GM18909 (cell line): ENCODE measurements at regions not wholly inside any gene's neighbourhood (a gene's known extent, or its start where the extent isn't known, plus 50 kb on each side); places are given as distances from the start of the nearest gene placed in this dataset.

Experiments
- ATAC-seq: cut with Tn5 transposase; IDR thresholded peaks from one replicate; pipeline ENCODE4 v1.9.1; 2021; ENCODE audit warnings: mild to moderate bottlenecking; ENCODE audit not compliant: unreplicated experiment, poor library complexity

- ATAC-seq = no peak
These were observed 84.5 kb upstream of the GPR26 start for GRCh38 chr10:123581656-123582055.

DNA sequence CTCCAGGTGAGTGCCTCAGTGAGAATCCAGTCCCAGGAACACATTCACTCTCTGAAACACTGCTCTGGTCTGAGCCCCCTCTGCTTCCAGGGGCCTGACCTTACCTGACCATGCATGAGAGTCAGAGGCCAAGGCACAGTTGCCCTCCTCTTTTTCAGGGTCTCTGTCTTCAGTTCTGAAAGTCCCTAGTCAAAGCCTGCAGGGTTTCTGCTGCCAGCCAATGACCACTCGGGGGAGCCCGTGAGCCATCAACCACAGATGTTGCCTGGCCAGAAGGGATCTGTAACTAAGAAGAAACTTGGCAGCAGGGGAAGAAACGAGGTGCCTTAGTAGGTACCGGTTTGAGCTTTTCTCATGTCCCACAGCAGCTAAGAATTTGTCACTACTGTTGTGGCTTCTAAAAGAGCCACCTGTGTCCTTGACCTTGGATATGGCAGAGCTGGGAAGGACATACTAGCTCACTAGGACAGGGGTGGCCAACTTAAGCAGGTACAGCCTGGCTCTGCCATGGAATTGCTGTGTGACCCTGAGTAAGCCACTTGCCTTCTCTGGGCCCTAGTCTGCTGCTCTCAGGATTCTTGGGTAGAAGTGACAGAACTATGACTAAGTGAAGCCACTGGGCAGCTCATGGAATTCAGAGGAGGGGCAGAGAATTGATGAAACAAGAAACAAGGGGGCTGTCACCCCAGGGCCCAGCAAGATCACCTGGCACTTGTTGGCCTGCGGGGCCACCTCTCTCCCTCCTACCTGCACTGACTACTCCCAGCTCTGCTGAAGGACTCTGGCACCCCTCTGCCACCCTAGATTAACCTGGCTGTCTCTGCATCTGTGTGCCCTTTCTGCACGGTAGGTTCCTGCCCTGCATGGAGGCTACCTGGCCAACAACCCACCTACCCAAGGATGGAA, 83.8 kb upstream of the GPR26 start:
- ATAC-seq = no peak

- ATAC-seq = no peak
These were observed 82.3 kb upstream of the GPR26 start for GRCh38 chr10:123583639-123584418.

DNA sequence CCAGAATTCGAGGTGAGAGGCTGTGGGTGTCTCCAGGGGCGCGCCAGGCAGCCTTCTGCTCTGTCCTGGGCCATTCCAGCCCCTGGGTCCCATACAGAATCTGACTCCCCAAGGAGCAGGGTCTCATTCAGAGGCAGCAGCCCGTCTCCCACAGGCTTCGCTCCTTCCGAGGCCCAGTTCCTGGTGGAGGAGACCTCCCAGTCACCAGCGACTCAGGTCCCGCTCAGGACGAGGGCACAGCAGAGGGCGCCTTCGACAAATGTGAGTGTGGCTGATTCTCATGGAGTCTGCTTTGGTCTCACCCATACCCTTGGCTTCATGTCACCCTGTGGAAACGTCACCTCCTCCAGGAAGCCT, 81.8 kb upstream of the GPR26 start:
- ATAC-seq = no peak

GRCh38 chr10:123585477-123586445, 80.4 kb upstream of the GPR26 start:
- ATAC-seq = no peak

- ATAC-seq = no peak
These were observed 79.0 kb upstream of the GPR26 start for GRCh38 chr10:123587110-123587509.

DNA sequence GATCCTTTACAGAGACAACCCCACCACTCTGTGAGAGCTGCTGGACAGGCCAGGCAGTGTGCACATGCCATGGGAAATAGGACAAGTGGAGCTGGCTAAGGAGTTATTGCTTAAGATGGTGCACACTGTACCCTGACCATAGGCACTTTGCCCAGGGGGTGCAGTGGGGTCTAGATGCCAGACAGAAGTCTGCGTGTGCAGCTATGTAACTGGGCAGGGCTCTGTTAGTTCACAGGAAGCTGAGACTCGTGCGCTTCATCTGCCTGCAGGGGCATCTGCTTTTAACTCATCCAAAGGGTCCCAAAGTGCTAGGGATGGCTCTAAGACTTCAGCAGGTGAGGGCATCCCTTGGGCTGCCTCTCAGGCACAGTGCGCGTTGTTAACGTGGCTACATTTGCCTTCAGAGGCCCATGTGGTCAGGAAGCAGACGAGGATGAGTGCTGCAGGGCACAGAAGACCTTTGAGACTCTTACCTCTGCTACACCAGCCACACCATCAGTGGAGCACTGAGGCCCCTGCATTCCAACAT, 77.7 kb upstream of the GPR26 start:
- no peak for ATAC-seq

DNA sequence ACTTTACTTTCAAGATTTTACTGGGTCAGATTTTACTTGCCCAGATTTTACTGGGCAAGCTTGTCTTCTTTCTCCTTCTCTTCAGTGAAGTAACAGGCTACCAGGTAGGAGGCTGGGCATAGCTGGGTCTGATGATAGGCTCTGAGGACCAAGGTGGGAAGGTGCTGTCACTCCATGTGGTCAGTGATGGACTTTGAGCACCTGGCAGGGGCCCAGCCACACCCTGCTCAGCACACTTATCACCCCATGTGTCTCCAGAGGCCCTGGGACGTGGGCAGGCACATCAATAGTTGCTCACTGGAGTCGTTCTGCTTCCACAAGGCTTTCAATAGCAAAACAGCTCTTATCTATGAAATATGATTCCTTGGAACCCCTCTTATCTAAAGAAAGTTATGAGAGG, 70.5 kb upstream of the GPR26 start:
- ATAC-seq = no peak

DNA sequence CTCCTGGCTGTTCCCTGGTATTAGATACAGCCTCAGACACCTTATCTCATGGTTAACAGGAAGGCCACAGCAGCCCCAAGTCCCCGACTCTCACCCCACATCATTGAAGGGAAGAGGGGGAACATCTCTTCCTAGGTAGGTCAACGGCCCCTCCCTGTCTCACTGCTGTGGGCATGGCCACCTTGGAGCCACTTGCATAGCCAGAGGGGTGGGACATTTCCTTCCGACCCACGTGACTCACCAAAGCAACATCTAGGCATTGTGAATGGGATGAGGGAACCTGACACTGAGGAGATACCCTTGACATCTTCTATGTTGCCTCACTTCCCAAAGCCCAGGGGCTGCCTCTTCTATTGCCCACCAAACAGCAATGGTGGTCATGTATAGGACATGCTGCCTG, 68.5 kb upstream of the GPR26 start:
- no peak for ATAC-seq

- ATAC-seq = no peak
These were observed 66.7 kb upstream of the GPR26 start for GRCh38 chr10:123599366-123599849.

DNA sequence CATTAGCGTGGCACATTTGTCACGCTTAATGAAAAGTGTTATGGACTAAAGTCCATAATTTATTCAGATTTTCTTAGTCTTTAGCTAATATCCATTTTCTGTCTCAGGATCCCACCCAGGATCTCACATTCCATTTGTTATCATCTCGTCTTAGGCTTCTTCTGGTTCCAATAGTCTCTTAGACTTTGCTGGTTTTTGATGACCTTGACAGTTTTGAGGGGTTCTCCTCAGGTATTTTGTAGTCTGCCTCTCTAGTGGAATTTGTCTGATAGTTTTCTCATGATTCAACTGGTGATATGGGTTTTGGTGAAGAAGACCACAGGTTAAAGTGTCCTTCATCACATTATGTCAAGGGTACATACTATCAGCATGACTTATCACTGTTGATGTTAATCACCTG, 66.0 kb upstream of the GPR26 start:
- ATAC-seq = no peak

DNA sequence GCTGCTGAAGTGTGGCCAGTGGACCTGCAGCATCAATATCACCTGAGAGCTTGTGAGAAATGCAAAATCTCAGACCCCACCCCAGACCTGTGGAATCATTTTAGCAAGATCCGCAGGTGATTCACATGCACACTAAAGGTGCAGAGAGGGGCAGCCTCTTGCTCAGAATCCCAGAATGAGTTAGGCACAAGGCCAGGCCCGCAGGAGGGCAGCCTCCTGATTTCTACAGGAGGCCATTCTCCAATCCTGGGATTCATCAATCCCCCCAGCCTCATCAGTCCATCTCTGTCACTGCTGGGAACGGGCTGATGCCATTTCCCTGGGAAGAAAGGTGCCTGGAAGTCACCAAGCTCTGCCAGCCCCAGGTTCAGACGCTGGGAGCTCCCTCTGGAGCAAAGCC, 63.0 kb upstream of the GPR26 start:
- no peak for ATAC-seq

DNA sequence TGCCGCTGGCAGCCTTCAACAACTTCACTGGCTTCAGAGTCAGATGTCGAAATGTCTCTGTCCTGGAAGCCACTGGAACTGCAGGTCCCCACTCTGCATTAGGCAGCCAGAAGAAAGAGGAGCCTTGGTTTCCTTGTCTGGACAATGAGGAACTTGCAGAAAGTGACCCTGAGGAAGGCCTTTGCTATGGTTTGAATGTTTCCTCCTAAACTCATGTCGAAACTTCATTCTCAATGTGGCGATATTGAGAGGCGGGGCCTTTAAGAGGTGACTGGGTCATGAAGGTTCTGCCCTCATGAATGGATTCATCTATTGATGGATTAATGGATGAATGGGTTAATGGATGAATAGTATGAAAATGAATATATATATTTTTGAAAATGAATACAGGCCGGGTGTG, 61.6 kb upstream of the GPR26 start:
- no peak for ATAC-seq

DNA sequence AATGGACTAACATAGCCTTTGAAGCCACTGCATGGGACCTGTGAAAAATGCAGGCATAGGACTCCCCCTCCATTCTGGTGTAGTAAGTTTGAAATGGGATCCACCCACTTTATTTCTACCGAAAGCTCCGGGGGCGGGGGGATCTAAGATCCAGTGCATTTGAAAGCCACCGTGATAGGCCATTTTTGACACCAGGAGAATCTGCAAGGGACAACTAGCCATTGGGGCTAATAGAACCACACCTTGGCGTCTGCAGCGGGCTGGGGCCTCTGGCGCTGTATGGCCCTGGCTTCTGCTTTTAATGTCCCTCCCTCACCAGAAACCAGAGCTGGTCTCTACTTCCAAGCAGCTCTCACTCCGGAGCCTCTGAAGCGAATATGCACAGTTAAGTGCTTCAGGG, 60.1 kb upstream of the GPR26 start:
- ATAC-seq = no peak

DNA sequence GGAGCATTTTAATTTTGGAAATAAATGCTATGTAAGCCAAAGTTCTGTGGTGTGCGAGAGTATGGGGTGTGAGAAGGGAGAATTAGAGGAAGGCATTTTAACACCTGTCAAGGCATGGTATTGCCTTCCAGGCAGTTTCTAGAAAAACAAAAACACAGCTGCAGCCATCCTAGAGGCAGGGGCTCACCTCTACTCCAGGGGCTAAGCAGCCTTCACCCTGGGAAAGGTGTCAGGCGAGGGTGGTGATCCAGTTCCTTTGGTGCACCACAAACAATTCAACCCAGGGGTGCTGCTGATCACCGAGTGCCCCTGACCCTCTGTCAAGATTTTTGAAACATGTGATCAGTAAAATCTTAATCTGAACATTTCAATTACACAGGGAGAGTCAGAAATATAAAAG, 59.2 kb upstream of the GPR26 start:
- ATAC-seq = no peak

- no peak for ATAC-seq
These were observed 58.8 kb upstream of the GPR26 start for GRCh38 chr10:123607386-123607785.

- ATAC-seq = no peak
These were observed 58.1 kb upstream of the GPR26 start for GRCh38 chr10:123608047-123608446.

- no peak for ATAC-seq
These were observed 54.9 kb upstream of the GPR26 start for GRCh38 chr10:123611243-123611642.

DNA sequence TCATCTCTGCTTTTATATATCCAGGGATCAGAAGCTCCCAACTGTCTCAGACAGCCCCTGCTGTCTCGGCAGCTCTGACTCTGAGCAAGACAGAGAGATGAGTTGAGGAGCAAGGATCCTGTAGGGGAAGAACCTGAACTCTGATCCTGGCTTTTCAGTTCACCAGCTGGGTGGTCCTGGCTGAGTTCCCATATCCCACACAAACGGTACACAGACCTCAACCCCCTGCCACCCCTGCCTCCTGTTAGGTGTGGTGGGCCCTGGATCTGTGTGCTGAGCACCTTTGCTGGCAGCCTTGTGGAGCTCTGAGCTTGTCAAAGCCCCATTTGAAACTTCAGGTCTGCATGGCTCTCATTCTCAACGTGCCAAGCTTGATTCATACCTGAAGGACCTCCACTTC, 54.3 kb upstream of the GPR26 start:
- no peak for ATAC-seq

DNA sequence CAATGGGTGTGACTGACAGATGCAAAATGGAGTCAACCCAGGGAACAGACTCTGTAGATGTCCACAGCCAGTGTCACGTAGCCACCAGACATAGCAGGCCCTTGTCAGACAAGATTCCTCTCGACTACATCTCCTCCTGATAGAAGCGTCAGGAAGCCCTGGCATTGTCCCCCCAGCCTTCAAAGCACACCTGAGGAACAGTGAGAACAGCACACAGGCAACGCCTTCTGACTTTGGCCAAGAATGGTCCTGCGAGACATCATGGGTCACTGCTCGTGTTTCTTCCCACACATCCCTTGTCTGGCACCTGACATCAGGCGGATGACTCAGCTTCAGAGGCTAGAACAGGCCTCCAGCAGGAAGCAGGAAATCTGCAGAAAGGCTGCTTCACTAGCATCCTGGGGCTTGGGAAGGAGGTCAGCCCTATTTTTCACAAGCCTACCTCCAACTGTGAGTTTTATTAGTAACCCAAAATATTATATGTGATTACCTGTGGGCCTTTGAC, 52.8 kb upstream of the GPR26 start:
- ATAC-seq = no peak
